A673 (cell line): ENCODE measurements at regions not wholly inside any gene's neighbourhood (a gene's known extent, or its start where the extent isn't known, plus 50 kb on each side); places are given as distances from the start of the nearest gene placed in this dataset.

Experiments
- CTCF ChIP-seq: fragments of 300-800, 200-600 bp; sonication (generic); conservative IDR thresholded peaks from 2 replicates; pipeline ENCODE4 v1.5.1; 2017; ENCODE audit warnings: low read depth, mild to moderate bottlenecking, antibody characterized with exemption, low read length, moderate library complexity, mixed read lengths
- EZH2 ChIP-seq: fragments of 200-600 bp; sonication (generic); IDR thresholded peaks from 2 replicates; pipeline ENCODE4 v1.6.1; 2017; ENCODE audit warnings: borderline replicate concordance, low read depth, mild to moderate bottlenecking, mixed read lengths, antibody characterized with exemption, low read length; ENCODE audit not compliant: poor library complexity, severe bottlenecking

DNA sequence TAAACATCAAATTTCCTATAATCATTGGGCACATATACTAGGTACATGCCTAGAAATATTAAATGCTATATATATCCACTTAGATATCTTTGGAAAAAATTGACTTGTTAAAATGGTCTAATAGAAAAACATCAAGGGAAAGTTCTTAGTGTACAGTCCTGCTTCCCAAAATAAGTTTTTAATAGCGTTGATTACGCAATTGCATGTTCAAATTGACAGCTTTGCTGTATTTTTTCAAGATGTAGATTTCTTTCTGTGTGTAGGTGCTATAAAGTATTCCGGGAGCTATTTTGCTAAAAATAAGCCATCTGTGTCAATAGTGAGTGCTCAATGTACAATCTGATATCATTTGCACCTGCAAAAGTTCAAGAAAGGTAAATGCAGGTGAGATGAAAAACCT lies 463.9 kb upstream of the ATP2B1 start:
- TF ChIP-seq CTCF (no peak), EZH2 (no peak)
